ENCODE measurements at regions not wholly inside any gene's neighbourhood (a gene's known extent, or its start where the extent isn't known, plus 50 kb on each side); places are given as distances from the start of the nearest gene placed in this dataset.

DNA sequence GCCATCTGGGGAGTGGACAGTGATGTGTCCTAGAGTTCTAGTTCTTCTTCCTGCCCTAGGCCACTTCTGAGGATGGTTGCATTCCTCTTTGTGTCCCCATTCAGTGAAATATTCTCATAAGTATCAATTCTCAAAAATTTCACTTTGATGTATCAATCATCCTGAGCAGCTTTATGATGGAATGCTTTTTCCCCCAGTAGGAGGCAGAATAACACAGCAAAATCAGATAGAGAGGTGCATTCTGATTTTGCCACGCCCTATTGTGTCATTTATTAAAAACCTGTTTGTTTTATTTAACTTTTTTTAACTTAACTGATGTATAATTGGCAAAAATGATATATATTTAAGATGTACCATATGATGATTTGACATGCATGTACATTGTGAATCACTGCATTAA, 656.0 kb upstream of the GRM7 start:
- Histone ChIP-seq H4K20me1 (replicated peaks; ENCODE audit: control insufficient read depth, extremely low read depth, insufficient read depth, low read length) (no peaks in the 10 kb centered on the region), H3K36me3 (ENCODE audit: control insufficient read depth in 2 of 2, extremely low read depth in 1 of 2, insufficient read depth in 2 of 2, low read length in 2 of 2) (no peaks in the 10 kb centered on the region), H3K4me3 (replicated peaks in 1 of 3; ENCODE audit: insufficient read depth in 1 of 3, low read depth in 1 of 3, low read length in 3 of 3) (no peak overlapping the region), H3K9me3 (replicated peaks; ENCODE audit: control insufficient read depth, insufficient read depth, low read length) (no peaks in the 10 kb centered on the region), H3K79me2 (ENCODE audit: control insufficient read depth, insufficient read depth, low read length) (no peaks in the 10 kb centered on the region), H3K4me1 (ENCODE audit: control insufficient read depth, extremely low read depth, insufficient read depth, low read length) (no peaks in the 10 kb centered on the region), H2AFZ (ENCODE audit: low read depth, low read length) (no peak overlapping the region), H3K4me2 (ENCODE audit: insufficient read depth, low read length) (no peak overlapping the region), H3K9ac (replicated peaks; ENCODE audit: extremely low read depth, insufficient read depth, low read length) (no peak overlapping the region), H3K27me3 (ENCODE audit: control insufficient read depth in 2 of 2, insufficient read depth in 2 of 2, low read length in 2 of 2) (no peaks in the 10 kb centered on the region), H3K27ac (ENCODE audit: insufficient read depth, low read depth, low read length) (no peak overlapping the region), H3K9me1 (replicated peaks; ENCODE audit: control insufficient read depth, extremely low read depth, insufficient read depth, low read length) (no peaks in the 10 kb centered on the region)
- ChIA-PET POLR2A (no interaction called here), CTCF (interaction anchor here (0.6 kb wide), 1 partner anchor 674 kb away, joined by 4 read pairs; no protein-coding TSS in a partner anchor)
- intact Hi-C loops (cut with micrococcal nuclease) (no loop called here), dilution Hi-C loops (cut with MboI; ENCODE audit: extremely low pct_ligation_motif_present, low sequenced_read_pairs) (no loop called here)
- BruUV-seq (replicated peaks), result no TSS peak
- DNase-seq (ENCODE audit: low read depth, low spot score), result no peak
- no peak for FAIRE-seq
- TF ChIP-seq GATA2 (IDR thresholded peaks at IDR 0.05; ENCODE audit: insufficient read depth, insufficient read length, low read depth, low read length) (no peak), POLR2AphosphoS5 (IDR thresholded peaks at IDR 0.05; ENCODE audit: insufficient read depth, low read depth, low read length) (no peak), POLR2A (IDR thresholded peaks at IDR 0.05; ENCODE audit: low read depth, low read length) (no peak), MYC (IDR thresholded peaks at IDR 0.05; ENCODE audit: low read depth, low read length) (no peak), FOS (IDR thresholded peaks at IDR 0.05; ENCODE audit: borderline replicate concordance, insufficient read depth, low read length) (no peak), EZH2 (IDR thresholded peaks at IDR 0.05; ENCODE audit: borderline replicate concordance, low read depth, low read length, severe bottlenecking) (no peak), JUN (IDR thresholded peaks at IDR 0.05; ENCODE audit: borderline replicate concordance, insufficient read depth, insufficient read length, low read depth) (no peak)
- TF ChIP-seq, protein P1, sequence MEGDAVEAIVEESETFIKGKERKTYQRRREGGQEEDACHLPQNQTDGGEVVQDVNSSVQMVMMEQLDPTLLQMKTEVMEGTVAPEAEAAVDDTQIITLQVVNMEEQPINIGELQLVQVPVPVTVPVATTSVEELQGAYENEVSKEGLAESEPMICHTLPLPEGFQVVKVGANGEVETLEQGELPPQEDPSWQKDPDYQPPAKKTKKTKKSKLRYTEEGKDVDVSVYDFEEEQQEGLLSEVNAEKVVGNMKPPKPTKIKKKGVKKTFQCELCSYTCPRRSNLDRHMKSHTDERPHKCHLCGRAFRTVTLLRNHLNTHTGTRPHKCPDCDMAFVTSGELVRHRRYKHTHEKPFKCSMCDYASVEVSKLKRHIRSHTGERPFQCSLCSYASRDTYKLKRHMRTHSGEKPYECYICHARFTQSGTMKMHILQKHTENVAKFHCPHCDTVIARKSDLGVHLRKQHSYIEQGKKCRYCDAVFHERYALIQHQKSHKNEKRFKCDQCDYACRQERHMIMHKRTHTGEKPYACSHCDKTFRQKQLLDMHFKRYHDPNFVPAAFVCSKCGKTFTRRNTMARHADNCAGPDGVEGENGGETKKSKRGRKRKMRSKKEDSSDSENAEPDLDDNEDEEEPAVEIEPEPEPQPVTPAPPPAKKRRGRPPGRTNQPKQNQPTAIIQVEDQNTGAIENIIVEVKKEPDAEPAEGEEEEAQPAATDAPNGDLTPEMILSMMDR (IDR thresholded peaks at IDR 0.05; ENCODE audit: extremely low read depth in 1 of 2, insufficient read depth in 1 of 2, low read depth in 1 of 2, low read length in 2 of 2), result no peak
- TF ChIP-seq, protein P2, sequence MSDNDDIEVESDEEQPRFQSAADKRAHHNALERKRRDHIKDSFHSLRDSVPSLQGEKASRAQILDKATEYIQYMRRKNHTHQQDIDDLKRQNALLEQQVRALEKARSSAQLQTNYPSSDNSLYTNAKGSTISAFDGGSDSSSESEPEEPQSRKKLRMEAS (IDR thresholded peaks at IDR 0.05; ENCODE audit: insufficient read depth, insufficient read length), result no peak

All from endothelial cell of umbilical vein (primary cell).